ENCODE measurements at regions not wholly inside any gene's neighbourhood (a gene's known extent, or its start where the extent isn't known, plus 50 kb on each side); places are given as distances from the start of the nearest gene placed in this dataset.

GRCh38 chr16:82535764-82536163, 91.0 kb upstream of the CDH13 start:
- no peak for FAIRE-seq
- DNase-seq (ENCODE audit: insufficient read length, low spot score): no peak
- TF ChIP-seq CTCF (IDR thresholded peaks at IDR 0.05; ENCODE audit: insufficient read depth, missing control alignments): no peak

- no peak for TF ChIP-seq CTCF (IDR thresholded peaks at IDR 0.05; ENCODE audit: insufficient read depth, missing control alignments)
- DNase-seq (ENCODE audit: insufficient read length, low spot score) (no peak), FAIRE-seq (no peak)
Measured at GRCh38 chr16:82535262-82535661, 91.5 kb upstream of the CDH13 start.

- DNase-seq (ENCODE audit: insufficient read length, low spot score) (no peak), FAIRE-seq (no peak)
- TF ChIP-seq CTCF (IDR thresholded peaks at IDR 0.05; ENCODE audit: insufficient read depth, missing control alignments): no peak
Measured at GRCh38 chr16:82533189-82533588, 93.6 kb upstream of the CDH13 start.

- FAIRE-seq: no peak
- no peak for DNase-seq (ENCODE audit: insufficient read length, low spot score)
- no peak for TF ChIP-seq CTCF (IDR thresholded peaks at IDR 0.05; ENCODE audit: insufficient read depth, missing control alignments)
Measured at GRCh38 chr16:82530883-82531282, 95.9 kb upstream of the CDH13 start.

GRCh38 chr16:82527101-82527500, 99.7 kb upstream of the CDH13 start:
- no peak for DNase-seq (ENCODE audit: insufficient read length, low spot score)
- no peak for FAIRE-seq
- TF ChIP-seq CTCF (IDR thresholded peaks at IDR 0.05; ENCODE audit: insufficient read depth, missing control alignments): no peak

GRCh38 chr16:82524976-82525375, 101.8 kb upstream of the CDH13 start:
- DNase-seq (ENCODE audit: insufficient read length, low spot score) (no peak), FAIRE-seq (no peak)
- TF ChIP-seq CTCF (IDR thresholded peaks at IDR 0.05; ENCODE audit: insufficient read depth, missing control alignments): no peak

- TF ChIP-seq CTCF (IDR thresholded peaks at IDR 0.05; ENCODE audit: insufficient read depth, missing control alignments): no peak
- FAIRE-seq: no peak
- DNase-seq (ENCODE audit: insufficient read length, low spot score): no peak
Measured at GRCh38 chr16:82523815-82524214, 103.0 kb upstream of the CDH13 start.
